HG03575 (cell line): ENCODE measurements at regions not wholly inside any gene's neighbourhood (a gene's known extent, or its start where the extent isn't known, plus 50 kb on each side); places are given as distances from the start of the nearest gene placed in this dataset.
"Not testable (repeated sequence)": the region's sequence is repeated elsewhere in the genome, so short reads cannot be mapped to it uniquely, and the experiment has no call there.

ENCODE experiments used
- ATAC-seq: cut with Tn5 transposase; IDR thresholded peaks from one replicate; pipeline ENCODE4 v1.9.1; 2021; ENCODE audit not compliant: unreplicated experiment, insufficient number of reproducible peaks, low FRiP score; ENCODE audit errors: extremely low read depth

GRCh38 chr3:191637611-191638010 lies 176.6 kb downstream of the PYDC2 start:
- no peak for ATAC-seq

GRCh38 chr3:191641789-191642188 lies 180.8 kb downstream of the PYDC2 start:
- no peak for ATAC-seq

- no peak for ATAC-seq
These were observed 183.3 kb downstream of the PYDC2 start for GRCh38 chr3:191644291-191644690.

- no peak for ATAC-seq
These were observed 185.3 kb downstream of the PYDC2 start for GRCh38 chr3:191646242-191646641.

- no peak for ATAC-seq
These were observed 187.8 kb downstream of the PYDC2 start for GRCh38 chr3:191648787-191649186.

- no peak for ATAC-seq
These were observed 188.7 kb downstream of the PYDC2 start for GRCh38 chr3:191649626-191650025.

- not testable (repeated sequence) for ATAC-seq
These were observed 197.9 kb downstream of the PYDC2 start for GRCh38 chr3:191658781-191659419.

GRCh38 chr3:191662150-191662549 lies 201.2 kb downstream of the PYDC2 start:
- not testable (repeated sequence) for ATAC-seq

- ATAC-seq: no peak
These were observed 220.1 kb downstream of the PYDC2 start for GRCh38 chr3:191680989-191681597.

GRCh38 chr3:191682961-191683360 lies 222.0 kb downstream of the PYDC2 start:
- no peak for ATAC-seq

GRCh38 chr3:191686626-191687025 lies 225.7 kb downstream of the PYDC2 start:
- no peak for ATAC-seq

GRCh38 chr3:191688756-191689433 lies 227.9 kb downstream of the PYDC2 start:
- ATAC-seq: no peak

GRCh38 chr3:191691184-191691583 lies 230.2 kb downstream of the PYDC2 start:
- not testable (repeated sequence) for ATAC-seq

GRCh38 chr3:191695131-191695814 lies 234.3 kb downstream of the PYDC2 start:
- ATAC-seq: no peak

- ATAC-seq: no peak
These were observed 234.8 kb downstream of the PYDC2 start for GRCh38 chr3:191695815-191696153.

GRCh38 chr3:191696348-191696747 lies 235.4 kb downstream of the PYDC2 start:
- ATAC-seq: no peak

GRCh38 chr3:191699546-191699945 lies 238.6 kb downstream of the PYDC2 start:
- ATAC-seq: no peak

GRCh38 chr3:191702121-191702520 lies 241.2 kb downstream of the PYDC2 start:
- no peak for ATAC-seq

GRCh38 chr3:191707817-191708216 lies 246.9 kb downstream of the PYDC2 start:
- no peak for ATAC-seq

GRCh38 chr3:191715585-191715984 lies 254.6 kb downstream of the PYDC2 start:
- ATAC-seq: no peak
